ENCODE measurements at regions not wholly inside any gene's neighbourhood (a gene's known extent, or its start where the extent isn't known, plus 50 kb on each side); places are given as distances from the start of the nearest gene placed in this dataset.

DNA sequence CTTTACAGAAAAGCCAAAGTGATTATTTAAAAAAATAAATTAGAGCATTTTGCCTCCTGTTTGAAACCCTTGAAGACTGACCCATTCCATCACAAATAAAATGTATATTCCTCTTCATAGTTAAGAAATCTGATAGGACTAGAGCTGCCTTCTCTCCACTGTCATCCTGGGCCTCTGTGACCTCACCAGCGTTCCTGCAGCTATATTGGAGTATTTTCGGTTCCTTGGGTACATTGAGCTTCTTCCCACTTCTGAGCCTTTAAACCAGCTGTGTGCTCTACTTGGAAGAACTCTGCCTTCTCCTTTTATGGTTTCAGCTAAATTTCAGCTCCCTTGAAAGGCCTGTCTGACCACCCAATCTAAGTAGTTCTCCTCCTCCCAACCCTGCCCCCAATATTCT lies 99.1 kb upstream of the ABCA1 start:
- Histone ChIP-seq H3K27me3 (ENCODE audit: insufficient read depth) (no peaks in the 10 kb centered on the region), H3K9ac (no peak overlapping the region), H3K27ac (ENCODE audit: low read depth in 2 of 2, low read length in 1 of 2) (no peak overlapping the region), H2AFZ (ENCODE audit: low read depth) (peak overlapping the region; percentile 44; the same call in 1 of the 2 replicates), H3K79me2 (ENCODE audit: insufficient read depth) (no peaks in the 10 kb centered on the region), H3K4me3 (ENCODE audit: low read depth in 2 of 2, low read length in 1 of 2) (no peak overlapping the region), H3K4me2 (no peak overlapping the region), H3K9me2 (no peaks in the 10 kb centered on the region), H4K20me1 (ENCODE audit: insufficient read depth) (no peaks in the 10 kb centered on the region), H3K4me1 (ENCODE audit: control insufficient read depth in 1 of 2, insufficient read depth in 2 of 2, low read depth in 1 of 2, low read length in 1 of 2) (peaks cover 0 to 12% of the 10 kb centered on the region in 2 experiments; a peak in 1 of 4 replicates), H3F3A (replicated peaks; ENCODE audit: insufficient read depth) (peaks cover 3% of the 10 kb centered on the region), H3K9me3 (no peaks in the 10 kb centered on the region), H3K36me3 (replicated peaks in 1 of 2; ENCODE audit: control insufficient read depth in 1 of 2, insufficient read depth in 2 of 2, low read length in 1 of 2) (no peaks in the 10 kb centered on the region)
- ChIA-PET CTCF (interaction anchor here (1.1 kb wide), 1 partner anchor 16 kb away, joined by 3 read pairs; no protein-coding TSS in a partner anchor), POLR2A (no interaction called here)
- 86% methylated on average over 2 of the region's 2 CpGs for WGBS (ENCODE audit: low lambda C conversion rate)
- no peak for TF ChIP-seq TEAD4 (IDR thresholded peaks at IDR 0.05; ENCODE audit: borderline replicate concordance, insufficient read depth)
- TF ChIP-seq FOXM1 (IDR thresholded peaks at IDR 0.05; ENCODE audit: low read depth), result no peak
- no peak for TF ChIP-seq TAF1 (IDR thresholded peaks at IDR 0.05; ENCODE audit: borderline replicate concordance, low read depth, low read length)
- TF ChIP-seq GABPA (IDR thresholded peaks at IDR 0.05; ENCODE audit: low read depth), result no peak
- TF ChIP-seq, protein P1, sequence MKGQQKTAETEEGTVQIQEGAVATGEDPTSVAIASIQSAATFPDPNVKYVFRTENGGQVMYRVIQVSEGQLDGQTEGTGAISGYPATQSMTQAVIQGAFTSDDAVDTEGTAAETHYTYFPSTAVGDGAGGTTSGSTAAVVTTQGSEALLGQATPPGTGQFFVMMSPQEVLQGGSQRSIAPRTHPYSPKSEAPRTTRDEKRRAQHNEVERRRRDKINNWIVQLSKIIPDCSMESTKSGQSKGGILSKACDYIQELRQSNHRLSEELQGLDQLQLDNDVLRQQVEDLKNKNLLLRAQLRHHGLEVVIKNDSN (IDR thresholded peaks at IDR 0.05; ENCODE audit: borderline replicate concordance, low read depth), result no peak
- no peak for TF ChIP-seq RCOR1 (IDR thresholded peaks at IDR 0.05; ENCODE audit: low read length)
- no peak for TF ChIP-seq YY1 (IDR thresholded peaks at IDR 0.05; ENCODE audit: low read depth)
- TF ChIP-seq NFIC (IDR thresholded peaks at IDR 0.05; ENCODE audit: borderline replicate concordance), result no peak
- TF ChIP-seq NRF1 (IDR thresholded peaks at IDR 0.05; ENCODE audit: low read depth, low read length), result no peak
- TF ChIP-seq RAD21 (IDR thresholded peaks at IDR 0.05; ENCODE audit: low read length), result no peak
- no peak for TF ChIP-seq CHD2 (IDR thresholded peaks at IDR 0.05; ENCODE audit: low read length, partially characterized antibody)
- TF ChIP-seq RXRA (IDR thresholded peaks at IDR 0.05; ENCODE audit: borderline replicate concordance, low read depth), result no peak
- no peak for TF ChIP-seq SMC3 (IDR thresholded peaks at IDR 0.05; ENCODE audit: low read depth, low read length)
- TF ChIP-seq RFX5 (IDR thresholded peaks at IDR 0.05; ENCODE audit: low read length), result no peak
- TF ChIP-seq JUND (IDR thresholded peaks at IDR 0.05), result no peak
- no peak for TF ChIP-seq REST (IDR thresholded peaks at IDR 0.05; ENCODE audit: low read depth, low read length)
- no peak for DNase-seq

- no peak for DNase-seq
- POLR2A ChIA-PET, result no interaction called here
- H3K9me3 ChIP-seq, result no peaks in the 10 kb centered on the region
- TF ChIP-seq ELF1 (IDR thresholded peaks at IDR 0.05) (no peak), RAD21 (IDR thresholded peaks at IDR 0.05; ENCODE audit: low read length) (no peak), SMC3 (IDR thresholded peaks at IDR 0.05; ENCODE audit: low read depth, low read length) (no peak), TEAD4 (IDR thresholded peaks at IDR 0.05; ENCODE audit: borderline replicate concordance, insufficient read depth) (no peak), POLR2AphosphoS5 (IDR thresholded peaks at IDR 0.05; ENCODE audit: low read depth, low read length) (no peak), FOSL2 (IDR thresholded peaks at IDR 0.05; ENCODE audit: borderline replicate concordance, low read depth) (no peak), RCOR1 (IDR thresholded peaks at IDR 0.05; ENCODE audit: low read length) (no peak), GABPA (IDR thresholded peaks at IDR 0.05; ENCODE audit: low read depth) (no peak), TCF12 (IDR thresholded peaks at IDR 0.05) (no peak), JUND (IDR thresholded peaks at IDR 0.05) (no peak), EZH2phosphoT487 (IDR thresholded peaks at IDR 0.05; ENCODE audit: borderline replicate concordance, low read depth) (no peak), CHD2 (IDR thresholded peaks at IDR 0.05; ENCODE audit: low read length, partially characterized antibody) (no peak), EP300 (IDR thresholded peaks at IDR 0.05; ENCODE audit: borderline replicate concordance in 1 of 2, low read depth in 1 of 2, low read length in 1 of 2) (no peak), TAF1 (IDR thresholded peaks at IDR 0.05; ENCODE audit: borderline replicate concordance, low read depth, low read length) (no peak)
- TF ChIP-seq, protein P1 (IDR thresholded peaks at IDR 0.05; ENCODE audit: borderline replicate concordance, low read depth), result no peak
- TF ChIP-seq, protein P2, sequence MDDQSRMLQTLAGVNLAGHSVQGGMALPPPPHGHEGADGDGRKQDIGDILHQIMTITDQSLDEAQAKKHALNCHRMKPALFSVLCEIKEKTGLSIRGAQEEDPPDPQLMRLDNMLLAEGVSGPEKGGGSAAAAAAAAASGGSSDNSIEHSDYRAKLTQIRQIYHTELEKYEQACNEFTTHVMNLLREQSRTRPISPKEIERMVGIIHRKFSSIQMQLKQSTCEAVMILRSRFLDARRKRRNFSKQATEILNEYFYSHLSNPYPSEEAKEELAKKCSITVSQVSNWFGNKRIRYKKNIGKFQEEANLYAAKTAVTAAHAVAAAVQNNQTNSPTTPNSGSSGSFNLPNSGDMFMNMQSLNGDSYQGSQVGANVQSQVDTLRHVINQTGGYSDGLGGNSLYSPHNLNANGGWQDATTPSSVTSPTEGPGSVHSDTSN (IDR thresholded peaks at IDR 0.05), result no peak
Measured at GRCh38 chr9:105030285-105030684, 102.3 kb upstream of the ABCA1 start.

More at GRCh38 chr9:105030285-105030684, 102.3 kb upstream of the ABCA1 start:
- Histone ChIP-seq H3F3A (replicated peaks; ENCODE audit: insufficient read depth) (peaks cover 3% of the 10 kb centered on the region), H3K36me3 (replicated peaks in 1 of 2; ENCODE audit: control insufficient read depth in 1 of 2, insufficient read depth in 2 of 2, low read length in 1 of 2) (no peaks in the 10 kb centered on the region), H2AFZ (ENCODE audit: low read depth) (no peak overlapping the region), H3K9me2 (no peaks in the 10 kb centered on the region), H3K27ac (ENCODE audit: low read depth in 2 of 2, low read length in 1 of 2) (no peak overlapping the region), H3K4me2 (no peak overlapping the region), H4K20me1 (ENCODE audit: insufficient read depth) (no peaks in the 10 kb centered on the region), H3K9ac (no peak overlapping the region), H3K4me3 (ENCODE audit: low read depth in 2 of 2, low read length in 1 of 2) (no peak overlapping the region), H3K4me1 (ENCODE audit: control insufficient read depth in 1 of 2, insufficient read depth in 2 of 2, low read depth in 1 of 2, low read length in 1 of 2) (peaks cover 0 to 12% of the 10 kb centered on the region in 2 experiments; a peak in 1 of 4 replicates), H3K79me2 (ENCODE audit: insufficient read depth) (no peaks in the 10 kb centered on the region), H3K27me3 (ENCODE audit: insufficient read depth) (no peaks in the 10 kb centered on the region)
- CTCF ChIA-PET, result no interaction called here
- WGBS (ENCODE audit: low lambda C conversion rate), result 86% methylated on average over 3 of the region's 3 CpGs
